IMR-90 (cell line): ENCODE measurements at regions not wholly inside any gene's neighbourhood (a gene's known extent, or its start where the extent isn't known, plus 50 kb on each side); places are given as distances from the start of the nearest gene placed in this dataset.
"Not testable (repeated sequence)": the region's sequence is repeated elsewhere in the genome, so short reads cannot be mapped to it uniquely, and the experiment has no call there.

Source experiments
- ATAC-seq: fragments of 200-7000 bp; cut with Tn5 transposase; 2 replicates; pipeline ENCODE4 v1.9.1; 2020; ENCODE audit warnings: low read depth, mild to moderate bottlenecking, moderate library complexity
- BruUV-seq: library from RNA; stranded (reverse); fragments of 400-500 nt; replicated peaks from 2 replicates; lab custom pipeline; 2021; lab: Mats Ljungman, UMichigan
- CTCF ChIA-PET: fragments of 300-600 bp; formaldehyde crosslinking; extraction: SDS; loops from one replicate; lab custom pipeline; 2021; ENCODE audit warnings: antibody characterized with exemption; lab: Yijun Ruan, JAX
- POLR2A ChIA-PET: fragments of 300-600 bp; sonication (Branson Sonifier 250); formaldehyde crosslinking; loops from one replicate; lab custom pipeline; 2022; ENCODE audit warnings: antibody characterized with exemption; ENCODE audit not compliant: unreplicated experiment; lab: Charles Lee
- DNase-seq: peaks from one replicate; pipeline ENCODE4 v3.0.0; 2013
- H2AFZ ChIP-seq: replicated peaks from 2 replicates; pipeline ENCODE3; 2013; ENCODE audit warnings: low read length, mild to moderate bottlenecking; ENCODE audit not compliant: poor library complexity
- H2AK5ac ChIP-seq: 2 replicates; pipeline ENCODE4 v1.6.1; 2013; ENCODE audit warnings: low read depth, low read length, inconsistent platforms
- H2AK9ac ChIP-seq: replicated peaks from 2 replicates; pipeline ENCODE3; 2013; ENCODE audit warnings: mild to moderate bottlenecking, low read depth, low read length, moderate library complexity; ENCODE audit not compliant: poor library complexity
- H2BK120ac ChIP-seq: 2 replicates; pipeline ENCODE4 v1.6.1; 2013; ENCODE audit warnings: low read depth, low read length, inconsistent platforms
- H2BK15ac ChIP-seq: 3 replicates; pipeline ENCODE4 v1.6.1; 2013; ENCODE audit warnings: low read depth, low read length, inconsistent platforms
- H2BK20ac ChIP-seq: 2 replicates; pipeline ENCODE4 v1.6.1; 2013; ENCODE audit warnings: low read depth, mild to moderate bottlenecking, inconsistent platforms, low read length, moderate library complexity
- H2BK5ac ChIP-seq: 2 replicates; pipeline ENCODE4 v1.6.1; 2013; ENCODE audit warnings: mild to moderate bottlenecking, low read depth, low read length, inconsistent platforms; ENCODE audit not compliant: poor library complexity, severe bottlenecking
- H3K14ac ChIP-seq: replicated peaks from 2 replicates; pipeline ENCODE4 v1.6.1; 2013; ENCODE audit warnings: low read depth, low read length, inconsistent platforms
- H3K18ac ChIP-seq: 2 replicates; pipeline ENCODE4 v1.6.1; 2013; ENCODE audit warnings: low read depth, low read length, control low read depth
- H3K23ac ChIP-seq: 2 replicates; pipeline ENCODE4 v1.6.1; 2013; ENCODE audit warnings: low read depth, low read length, inconsistent platforms
- H3K27ac ChIP-seq: 2 replicates; pipeline ENCODE4 v1.5.1; 2013; ENCODE audit warnings: mild to moderate bottlenecking, control low read depth, low read length; ENCODE audit not compliant: insufficient read depth
- H3K27me3 ChIP-seq: 2 replicates; pipeline ENCODE4 v1.6.1; 2013; ENCODE audit warnings: low read length; ENCODE audit not compliant: control insufficient read depth, insufficient read depth
- H3K36me3 ChIP-seq: 2 replicates; pipeline ENCODE4 v1.6.1; 2013; ENCODE audit warnings: low read length, mixed read lengths; ENCODE audit not compliant: control insufficient read depth, insufficient read depth
- H3K4ac ChIP-seq: 2 replicates; pipeline ENCODE4 v1.6.1; 2013; ENCODE audit warnings: low read depth, low read length, inconsistent platforms
- H3K4me1 ChIP-seq: 2 replicates; pipeline ENCODE4 v1.6.1; 2013; ENCODE audit warnings: low read length, mixed read lengths; ENCODE audit not compliant: control insufficient read depth, insufficient read depth
- H3K4me2 ChIP-seq: 2 replicates; pipeline ENCODE4 v1.6.1; 2013; ENCODE audit warnings: low read depth, mild to moderate bottlenecking, control low read depth, low read length, moderate library complexity
- H3K4me3 ChIP-seq: 2 replicates; pipeline ENCODE4 v1.5.1; 2013; ENCODE audit warnings: low read depth, mild to moderate bottlenecking, control low read depth, low read length, moderate library complexity; ENCODE audit not compliant: insufficient read depth
- H3K56ac ChIP-seq: 2 replicates; pipeline ENCODE4 v1.6.1; 2013; ENCODE audit warnings: low read length, inconsistent platforms; ENCODE audit not compliant: insufficient read depth; ENCODE audit errors: extremely low read depth
- H3K79me1 ChIP-seq, 2 experiments: 2 replicates each; pipeline ENCODE4 v1.6.1; 2013; ENCODE audit warnings: low read length in 2 of 2, inconsistent platforms in 1 of 2, low read depth in 1 of 2
- H3K9ac ChIP-seq: 2 replicates; pipeline ENCODE4 v1.6.1; 2013; ENCODE audit warnings: low read depth, low read length, control low read depth
- H3K9me1 ChIP-seq: 2 replicates; pipeline ENCODE4 v1.6.1; 2013; ENCODE audit warnings: low read length, inconsistent platforms; ENCODE audit not compliant: insufficient read depth
- H3K9me3 ChIP-seq: 2 replicates; pipeline ENCODE4 v1.6.1; 2013; ENCODE audit warnings: low read length; ENCODE audit not compliant: control insufficient read depth, insufficient read depth
- H4K20me1 ChIP-seq: 2 replicates; pipeline ENCODE4 v1.6.1; 2013; ENCODE audit warnings: low read length, inconsistent platforms; ENCODE audit not compliant: insufficient read depth
- H4K5ac ChIP-seq: 2 replicates; pipeline ENCODE4 v1.6.1; 2013; ENCODE audit warnings: mild to moderate bottlenecking, low read depth, low read length, control low read depth
- H4K8ac ChIP-seq, 2 experiments: 2 replicates each; pipeline ENCODE4 v1.6.1; 2013; ENCODE audit warnings: low read depth in 2 of 2, low read length in 2 of 2, control low read depth in 1 of 2, inconsistent platforms in 1 of 2
- H4K91ac ChIP-seq: 2 replicates; pipeline ENCODE4 v1.6.1; 2013; ENCODE audit warnings: low read depth, low read length, inconsistent platforms; ENCODE audit not compliant: insufficient read depth
- WGBS, 2 experiments: methylation state at CpG; one replicate each; pipeline versions ENCODE4 v1.1.5 to v1.1.7; 2013; ENCODE audit warnings: missing lambda C conversion rate in 2 of 2; ENCODE audit not compliant: insufficient read length in 1 of 2; ENCODE audit errors: extremely low coverage in 2 of 2; 5-methylcytosine and 5-hydroxymethylcytosine counted together
- dilution Hi-C: fragments of 300-500 bp; cut with HindIII; formaldehyde crosslinking; loops from one replicate; pipeline ENCODE4 v1.14.3; 2018; ENCODE audit warnings: low sequenced_read_pairs; ENCODE audit not compliant: unreplicated experiment
- in situ Hi-C: fragments of 300-500 bp; cut with MboI; formaldehyde crosslinking; loops from 3 replicates; pipeline ENCODE4 v1.14.3; 2019; ENCODE audit warnings: low sequenced_read_pairs, inconsistent platforms, mixed read lengths
- intact Hi-C: fragments of 100-400 bp; cut with micrococcal nuclease; formaldehyde crosslinking; loops from 2 replicates; pipeline ENCODE4 v1.10.0; 2022

DNA sequence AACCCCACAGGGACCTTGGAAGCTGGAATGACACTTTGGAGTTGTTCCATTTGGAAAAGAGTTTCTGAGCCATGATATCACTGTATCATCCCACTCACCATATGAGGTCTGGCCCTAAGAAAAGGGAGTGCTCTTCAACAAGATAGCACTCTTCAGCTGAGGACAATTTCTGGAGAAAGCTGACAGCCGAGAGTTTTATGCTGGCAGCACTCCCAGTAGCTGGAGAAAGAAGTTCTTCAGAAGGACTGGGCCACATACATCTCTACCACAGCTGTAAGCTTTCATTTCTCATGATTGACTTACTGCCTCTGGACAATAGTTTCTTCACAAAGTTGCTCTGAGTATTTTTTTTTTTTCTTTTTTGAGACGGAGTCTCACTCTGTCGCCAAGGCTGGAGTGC, 914.4 kb upstream of the ADAMTS5 start:
- in situ Hi-C loops, intact Hi-C loops: not testable (repeated sequence)

DNA sequence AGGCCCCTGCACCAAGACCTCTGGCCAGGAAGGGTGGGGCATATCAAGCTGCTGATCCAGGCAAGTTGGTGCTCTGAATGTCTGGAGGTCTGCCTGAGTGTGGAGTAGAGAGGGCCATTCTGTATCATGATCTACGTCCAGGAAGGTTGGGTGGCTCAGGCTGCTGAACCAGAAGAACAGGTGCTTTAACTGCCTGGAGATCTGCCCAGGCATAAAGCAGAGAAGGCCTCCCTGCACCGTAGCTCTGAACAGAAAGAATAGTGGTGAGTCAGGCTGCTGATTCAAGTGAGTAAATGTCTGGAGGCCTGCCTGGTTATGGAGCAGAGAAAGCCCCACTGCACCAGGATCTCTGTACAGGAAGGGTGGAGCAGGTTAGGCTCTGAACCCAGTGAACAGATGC, 905.5 kb upstream of the ADAMTS5 start:
- H3K14ac ChIP-seq, H3K4me3 ChIP-seq, H2BK120ac ChIP-seq, H2AFZ ChIP-seq, H3K9ac ChIP-seq, in situ Hi-C loops, ATAC-seq, H3K36me3 ChIP-seq, intact Hi-C loops, BruUV-seq, H2BK5ac ChIP-seq, H4K91ac ChIP-seq, H3K4me1 ChIP-seq, H4K8ac ChIP-seq, H2AK5ac ChIP-seq, H2BK15ac ChIP-seq, H2AK9ac ChIP-seq, H4K20me1 ChIP-seq, H3K18ac ChIP-seq, dilution Hi-C loops, H3K27ac ChIP-seq, POLR2A ChIA-PET, H3K4me2 ChIP-seq, CTCF ChIA-PET, H4K5ac ChIP-seq, H3K23ac ChIP-seq, H3K56ac ChIP-seq, H3K27me3 ChIP-seq, H3K4ac ChIP-seq, H2BK20ac ChIP-seq, H3K79me1 ChIP-seq, H3K9me1 ChIP-seq, H3K9me3 ChIP-seq: not testable (repeated sequence)
- peak; percentile 41 for DNase-seq
- no CpG with 5 or more reads among the region's 2 CpGs for WGBS, 2 experiments

More for the DNA sequence above, 914.4 kb upstream of the ADAMTS5 start:
- H3K4me3 ChIP-seq, H3K79me1 ChIP-seq, H4K91ac ChIP-seq, H3K27ac ChIP-seq, H3K9me1 ChIP-seq, H3K4me1 ChIP-seq, H3K9me3 ChIP-seq, H2BK15ac ChIP-seq, ATAC-seq, H3K27me3 ChIP-seq, H2BK20ac ChIP-seq, H4K20me1 ChIP-seq, BruUV-seq, H2BK120ac ChIP-seq, CTCF ChIA-PET, H3K14ac ChIP-seq, dilution Hi-C loops, H4K8ac ChIP-seq, H2AFZ ChIP-seq, H2AK9ac ChIP-seq, DNase-seq, H3K4me2 ChIP-seq, H3K36me3 ChIP-seq, H3K18ac ChIP-seq, H3K4ac ChIP-seq, H3K56ac ChIP-seq, H2BK5ac ChIP-seq, H3K9ac ChIP-seq, H4K5ac ChIP-seq, POLR2A ChIA-PET, H3K23ac ChIP-seq, H2AK5ac ChIP-seq: not testable (repeated sequence)
- WGBS, 2 experiments = no CpG with 5 or more reads among the region's 3 CpGs
